ENCODE measurements at regions not wholly inside any gene's neighbourhood (a gene's known extent, or its start where the extent isn't known, plus 50 kb on each side); places are given as distances from the start of the nearest gene placed in this dataset.
A peak's percentile ranks its signal among the peaks of the same experiment; 100 is the strongest.

DNA sequence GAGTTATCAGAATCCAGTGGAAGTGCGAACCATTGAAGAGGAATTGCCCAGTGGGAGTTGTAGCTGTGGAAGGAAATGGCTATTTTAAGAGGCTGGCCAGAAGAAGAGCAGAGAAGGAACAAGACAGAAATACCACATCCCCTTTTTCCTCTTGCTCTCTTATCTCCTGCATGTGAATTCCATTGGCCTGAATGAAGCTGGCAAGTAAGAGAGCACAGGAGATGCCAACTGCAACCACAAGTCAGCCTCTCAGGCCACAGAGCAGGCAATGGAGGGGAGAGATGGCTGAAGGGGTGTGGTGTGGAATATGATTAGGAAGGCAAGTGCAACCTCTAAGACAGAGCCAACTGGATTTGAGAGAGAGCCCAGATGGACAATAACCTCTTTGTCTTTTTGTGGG lies 362.7 kb upstream of the IMPG1 start:
- Histone ChIP-seq H3K9me3 (ENCODE audit: control insufficient read depth in 1 of 2, low read length in 2 of 2) (peaks cover 0 to 4% of the 10 kb centered on the region in 2 donors), H3K27me3 (ENCODE audit: insufficient read depth, low read length) (no peaks in the 10 kb centered on the region), H3K4me1 (ENCODE audit: insufficient read depth, low read length) (no peaks in the 10 kb centered on the region), H3K27ac (ENCODE audit: low read depth, low read length) (no peak overlapping the region), H3K36me3 (ENCODE audit: insufficient read depth, low read length) (no peaks in the 10 kb centered on the region), H3K4me3 (ENCODE audit: low read length in 2 of 2) (no peak overlapping the region)
- CTCF ChIA-PET (ENCODE audit: partially characterized antibody), result no interaction called here
- intact Hi-C loops (cut with micrococcal nuclease), result no loop called here
- Mint-ChIP-seq H3K4me1 (no peaks in the 10 kb centered on the region), H3K36me3 (no peaks in the 10 kb centered on the region), H3K27ac (no peak overlapping the region), H3K27me3 (no peaks in the 10 kb centered on the region), H3K9me3 (peaks cover 0 to 14% (median 3%) of the 10 kb centered on the region in 8 donors), H3K4me3 (no peak overlapping the region)
- DNase-seq, result no peak
- POLR2A ChIA-PET (ENCODE audit: partially characterized antibody), result no interaction called here

DNA sequence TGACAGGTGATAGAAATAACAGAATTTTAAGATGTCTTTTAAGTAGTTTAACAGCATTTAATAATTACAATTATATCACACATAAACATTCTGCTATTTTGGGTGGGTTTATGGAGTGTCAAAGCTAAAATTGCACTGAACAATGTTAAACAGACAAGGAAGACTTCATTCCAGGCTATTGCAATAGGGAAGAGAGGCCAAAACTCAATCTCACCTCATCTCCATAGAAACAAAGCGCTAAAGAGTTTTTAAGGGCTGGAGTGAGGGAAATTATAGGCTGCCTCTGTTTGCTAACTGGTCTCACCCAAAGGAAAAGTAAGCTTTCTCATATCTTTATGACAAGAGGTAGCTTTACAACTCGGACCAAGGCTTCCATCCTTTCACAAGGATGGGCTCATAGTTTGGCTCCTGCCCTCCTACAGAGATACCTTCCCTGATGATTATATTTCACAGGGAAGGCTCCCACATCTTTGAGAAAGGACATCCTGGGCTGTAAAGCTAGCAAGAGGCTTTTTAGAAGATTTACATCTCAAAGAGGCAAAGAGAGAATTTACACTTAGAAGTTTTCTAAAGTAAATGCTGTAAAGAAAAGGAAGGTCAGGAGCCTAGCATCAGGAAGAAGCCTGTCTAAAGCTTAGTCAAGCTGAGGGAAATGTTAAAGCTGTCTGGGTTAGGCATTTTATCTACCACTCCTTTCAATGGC lies 350.2 kb upstream of the IMPG1 start:
- Histone ChIP-seq H3K36me3 (ENCODE audit: insufficient read depth, low read length) (no peaks in the 10 kb centered on the region), H3K27me3 (ENCODE audit: insufficient read depth, low read length) (no peaks in the 10 kb centered on the region), H3K4me1 (ENCODE audit: insufficient read depth, low read length) (no peaks in the 10 kb centered on the region), H3K27ac (ENCODE audit: low read depth, low read length) (no peak overlapping the region), H3K9me3 (ENCODE audit: control insufficient read depth in 1 of 2, low read length in 2 of 2) (no peaks in the 10 kb centered on the region), H3K4me3 (ENCODE audit: low read length in 2 of 2) (no peak overlapping the region)
- intact Hi-C loops (cut with micrococcal nuclease), result no loop called here
- H3K4me3 Mint-ChIP-seq, result no peak overlapping the region
- POLR2A ChIA-PET (ENCODE audit: partially characterized antibody), result no interaction called here
- peaks cover 0 to 6% (median 1%) of the 10 kb centered on the region in 8 donors for H3K9me3 Mint-ChIP-seq
- CTCF ChIA-PET (ENCODE audit: partially characterized antibody), result no interaction called here
- H3K36me3 Mint-ChIP-seq, result no peaks in the 10 kb centered on the region
- H3K27ac Mint-ChIP-seq, result no peak overlapping the region
- no peaks in the 10 kb centered on the region for H3K27me3 Mint-ChIP-seq
- no peaks in the 10 kb centered on the region for H3K4me1 Mint-ChIP-seq
- DNase-seq, result no peak

- no peaks in the 10 kb centered on the region for H3K27me3 ChIP-seq (ENCODE audit: insufficient read depth, low read length)
- no peak for DNase-seq
- ChIA-PET CTCF (ENCODE audit: partially characterized antibody) (no interaction called here), POLR2A (ENCODE audit: partially characterized antibody) (no interaction called here)
- H3K4me3 Mint-ChIP-seq, result peak overlapping the region in 1 of 8 donors; percentile 21
- peaks cover 0 to 6% (median 1%) of the 10 kb centered on the region in 8 donors for H3K9me3 Mint-ChIP-seq
- intact Hi-C loops (cut with micrococcal nuclease), result no loop called here
- no peaks in the 10 kb centered on the region for H3K9me3 ChIP-seq (ENCODE audit: control insufficient read depth in 1 of 2, low read length in 2 of 2)
- no peaks in the 10 kb centered on the region for H3K27me3 Mint-ChIP-seq
- no peaks in the 10 kb centered on the region for H3K36me3 Mint-ChIP-seq
- no peaks in the 10 kb centered on the region for H3K4me1 Mint-ChIP-seq
- H3K4me1 ChIP-seq (ENCODE audit: insufficient read depth, low read length), result no peaks in the 10 kb centered on the region
- H3K27ac ChIP-seq (ENCODE audit: low read depth, low read length), result no peak overlapping the region
- no peak overlapping the region for H3K27ac Mint-ChIP-seq
- H3K4me3 ChIP-seq (ENCODE audit: low read length in 2 of 2), result no peak overlapping the region
- no peaks in the 10 kb centered on the region for H3K36me3 ChIP-seq (ENCODE audit: insufficient read depth, low read length)
These were observed 347.6 kb upstream of the IMPG1 start for GRCh38 chr6:76420094-76420493.

GRCh38 chr6:76418560-76419223 lies 346.2 kb upstream of the IMPG1 start:
- Mint-ChIP-seq H3K27ac (no peak overlapping the region), H3K4me3 (no peak overlapping the region), H3K27me3 (no peaks in the 10 kb centered on the region), H3K36me3 (no peaks in the 10 kb centered on the region), H3K4me1 (no peaks in the 10 kb centered on the region), H3K9me3 (peaks cover 0 to 6% (median 0%) of the 10 kb centered on the region in 8 donors)
- ChIA-PET POLR2A (ENCODE audit: partially characterized antibody) (no interaction called here), CTCF (ENCODE audit: partially characterized antibody) (no interaction called here)
- no peaks in the 10 kb centered on the region for H3K9me3 ChIP-seq (ENCODE audit: control insufficient read depth in 1 of 2, low read length in 2 of 2)
- DNase-seq, result no peak
- H3K27ac ChIP-seq (ENCODE audit: low read depth, low read length), result no peak overlapping the region
- no peaks in the 10 kb centered on the region for H3K4me1 ChIP-seq (ENCODE audit: insufficient read depth, low read length)
- no peaks in the 10 kb centered on the region for H3K27me3 ChIP-seq (ENCODE audit: insufficient read depth, low read length)
- intact Hi-C loops (cut with micrococcal nuclease), result no loop called here
- H3K4me3 ChIP-seq (ENCODE audit: low read length in 2 of 2), result no peak overlapping the region
- H3K36me3 ChIP-seq (ENCODE audit: insufficient read depth, low read length), result no peaks in the 10 kb centered on the region

DNA sequence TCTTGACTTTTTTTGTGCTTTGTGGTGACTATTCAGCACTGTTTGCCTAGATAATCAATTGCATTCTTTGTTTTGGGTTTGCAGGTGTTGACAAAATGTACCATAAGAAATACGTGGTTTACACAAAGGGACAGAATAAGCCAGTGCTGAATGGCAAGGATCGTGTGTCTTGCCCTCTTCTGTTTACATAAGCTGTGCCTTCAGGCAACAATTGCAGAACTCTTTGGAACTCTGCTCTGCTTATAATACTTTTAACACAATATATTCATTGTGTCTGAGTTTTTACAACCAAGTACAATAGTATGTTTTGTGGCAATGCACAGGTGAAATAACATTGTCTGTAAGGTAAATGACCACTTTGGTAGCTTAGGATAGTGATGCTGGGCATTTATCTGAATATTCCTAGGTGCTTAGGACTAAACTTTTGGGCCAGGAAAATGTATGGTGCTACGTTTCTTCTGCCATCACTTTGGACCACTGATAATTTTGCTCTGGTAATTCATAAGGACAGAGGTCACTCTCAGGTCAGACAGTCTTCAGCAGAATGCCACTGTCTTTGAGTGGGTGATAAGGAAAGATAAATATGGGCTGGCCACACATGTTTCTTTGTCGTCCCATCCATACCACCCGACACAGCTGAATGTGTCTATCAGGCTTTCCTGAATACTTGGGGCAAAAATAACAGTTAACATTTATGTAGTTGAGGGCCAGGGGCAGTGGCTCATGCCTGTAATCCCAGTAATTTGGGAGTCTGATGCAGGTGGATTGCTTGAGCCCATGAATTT lies 344.6 kb upstream of the IMPG1 start:
- no peaks in the 10 kb centered on the region for H3K4me1 Mint-ChIP-seq
- H3K27me3 ChIP-seq (ENCODE audit: insufficient read depth, low read length), result no peaks in the 10 kb centered on the region
- intact Hi-C loops (cut with micrococcal nuclease), result no loop called here
- H3K27me3 Mint-ChIP-seq, result no peaks in the 10 kb centered on the region
- no peaks in the 10 kb centered on the region for H3K4me1 ChIP-seq (ENCODE audit: insufficient read depth, low read length)
- no peaks in the 10 kb centered on the region for H3K36me3 ChIP-seq (ENCODE audit: insufficient read depth, low read length)
- no peak overlapping the region for H3K27ac ChIP-seq (ENCODE audit: low read depth, low read length)
- ChIA-PET POLR2A (ENCODE audit: partially characterized antibody) (no interaction called here), CTCF (ENCODE audit: partially characterized antibody) (no interaction called here)
- no peak overlapping the region for H3K4me3 Mint-ChIP-seq
- H3K27ac Mint-ChIP-seq, result no peak overlapping the region
- H3K9me3 Mint-ChIP-seq, result peaks cover 0 to 6% (median 0%) of the 10 kb centered on the region in 8 donors
- no peak for DNase-seq
- no peaks in the 10 kb centered on the region for H3K9me3 ChIP-seq (ENCODE audit: control insufficient read depth in 1 of 2, low read length in 2 of 2)
- no peak overlapping the region for H3K4me3 ChIP-seq (ENCODE audit: low read length in 2 of 2)
- H3K36me3 Mint-ChIP-seq, result no peaks in the 10 kb centered on the region

DNA sequence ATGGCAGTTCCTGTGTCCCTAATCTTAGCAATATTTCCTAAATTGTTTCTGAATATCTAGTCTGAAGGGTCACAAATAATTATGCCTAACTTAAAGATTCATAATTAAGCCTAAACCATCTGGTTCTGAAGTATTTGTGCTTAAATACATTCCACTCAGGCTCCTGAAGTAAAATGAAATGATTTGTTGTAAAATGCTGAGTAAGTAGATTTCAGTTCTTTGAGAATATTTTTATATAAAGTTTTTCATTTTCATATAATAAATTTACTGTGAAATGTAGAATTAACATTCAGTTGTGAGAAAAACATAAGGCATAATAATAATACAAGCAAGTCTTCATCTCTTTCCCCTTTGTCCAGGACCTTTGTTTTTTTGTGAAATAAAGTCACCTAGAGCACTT lies 330.6 kb upstream of the IMPG1 start:
- H3K27me3 Mint-ChIP-seq, result no peaks in the 10 kb centered on the region
- peaks cover 0 to 12% (median 2%) of the 10 kb centered on the region in 8 donors for H3K9me3 Mint-ChIP-seq
- no peaks in the 10 kb centered on the region for H3K27me3 ChIP-seq (ENCODE audit: insufficient read depth, low read length)
- H3K9me3 ChIP-seq (ENCODE audit: control insufficient read depth in 1 of 2, low read length in 2 of 2), result no peaks in the 10 kb centered on the region
- H3K4me1 Mint-ChIP-seq, result no peaks in the 10 kb centered on the region
- H3K4me1 ChIP-seq (ENCODE audit: insufficient read depth, low read length), result no peaks in the 10 kb centered on the region
- POLR2A ChIA-PET (ENCODE audit: partially characterized antibody), result no interaction called here
- no peaks in the 10 kb centered on the region for H3K36me3 ChIP-seq (ENCODE audit: insufficient read depth, low read length)
- no peak overlapping the region for H3K4me3 ChIP-seq (ENCODE audit: low read length in 2 of 2)
- no peak overlapping the region for H3K4me3 Mint-ChIP-seq
- intact Hi-C loops (cut with micrococcal nuclease), result no loop called here
- CTCF ChIA-PET (ENCODE audit: partially characterized antibody), result no interaction called here
- no peak overlapping the region for H3K27ac Mint-ChIP-seq
- no peaks in the 10 kb centered on the region for H3K36me3 Mint-ChIP-seq
- DNase-seq, result no peak
- no peak overlapping the region for H3K27ac ChIP-seq (ENCODE audit: low read depth, low read length)

DNA sequence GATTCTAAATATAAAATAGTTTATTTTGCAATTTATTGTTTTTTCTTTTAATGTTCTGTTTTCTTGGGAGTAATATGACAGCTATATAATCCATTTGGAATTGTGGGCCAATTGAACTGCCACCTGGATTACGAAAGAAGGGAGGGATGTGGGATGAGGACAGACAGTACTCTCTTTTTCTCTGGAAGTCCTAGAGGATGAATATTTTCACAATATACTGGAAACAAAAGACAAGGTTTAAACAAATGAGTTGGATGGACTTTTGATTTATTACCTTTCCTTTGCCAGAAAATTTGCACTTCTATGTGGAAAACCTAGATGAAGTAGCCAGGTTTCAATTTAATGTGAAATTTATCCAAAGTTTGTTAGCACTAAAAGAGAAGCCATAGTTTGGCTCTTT lies 325.5 kb upstream of the IMPG1 start:
- ChIA-PET POLR2A (ENCODE audit: partially characterized antibody) (no interaction called here), CTCF (ENCODE audit: partially characterized antibody) (no interaction called here)
- H3K4me3 Mint-ChIP-seq, result no peak overlapping the region
- peaks cover 0 to 17% (median 4%) of the 10 kb centered on the region in 8 donors for H3K9me3 Mint-ChIP-seq
- DNase-seq, result no peak
- intact Hi-C loops (cut with micrococcal nuclease), result no loop called here
- no peak overlapping the region for H3K27ac Mint-ChIP-seq
- no peaks in the 10 kb centered on the region for H3K36me3 ChIP-seq (ENCODE audit: insufficient read depth, low read length)
- H3K4me1 Mint-ChIP-seq, result no peaks in the 10 kb centered on the region
- no peaks in the 10 kb centered on the region for H3K27me3 ChIP-seq (ENCODE audit: insufficient read depth, low read length)
- H3K4me3 ChIP-seq (ENCODE audit: low read length in 2 of 2), result no peak overlapping the region
- no peak overlapping the region for H3K27ac ChIP-seq (ENCODE audit: low read depth, low read length)
- no peaks in the 10 kb centered on the region for H3K9me3 ChIP-seq (ENCODE audit: control insufficient read depth in 1 of 2, low read length in 2 of 2)
- H3K4me1 ChIP-seq (ENCODE audit: insufficient read depth, low read length), result no peaks in the 10 kb centered on the region
- H3K27me3 Mint-ChIP-seq, result no peaks in the 10 kb centered on the region
- H3K36me3 Mint-ChIP-seq, result no peaks in the 10 kb centered on the region

Data from CD4-positive, alpha-beta memory T cell (primary cell).